HT-29 (cell line): ENCODE measurements at regions not wholly inside any gene's neighbourhood (a gene's known extent, or its start where the extent isn't known, plus 50 kb on each side); places are given as distances from the start of the nearest gene placed in this dataset.
"Not testable (repeated sequence)": the region's sequence is repeated elsewhere in the genome, so short reads cannot be mapped to it uniquely, and the experiment has no call there.

Source experiments
- DNase-seq: peaks from one replicate; pipeline ENCODE4 v3.0.0-alpha.2; 2015; ENCODE audit warnings: low spot score

GRCh38 chr6:150456466-150456865 lies 87.7 kb downstream of the IYD start:
- DNase-seq, result no peak

DNA sequence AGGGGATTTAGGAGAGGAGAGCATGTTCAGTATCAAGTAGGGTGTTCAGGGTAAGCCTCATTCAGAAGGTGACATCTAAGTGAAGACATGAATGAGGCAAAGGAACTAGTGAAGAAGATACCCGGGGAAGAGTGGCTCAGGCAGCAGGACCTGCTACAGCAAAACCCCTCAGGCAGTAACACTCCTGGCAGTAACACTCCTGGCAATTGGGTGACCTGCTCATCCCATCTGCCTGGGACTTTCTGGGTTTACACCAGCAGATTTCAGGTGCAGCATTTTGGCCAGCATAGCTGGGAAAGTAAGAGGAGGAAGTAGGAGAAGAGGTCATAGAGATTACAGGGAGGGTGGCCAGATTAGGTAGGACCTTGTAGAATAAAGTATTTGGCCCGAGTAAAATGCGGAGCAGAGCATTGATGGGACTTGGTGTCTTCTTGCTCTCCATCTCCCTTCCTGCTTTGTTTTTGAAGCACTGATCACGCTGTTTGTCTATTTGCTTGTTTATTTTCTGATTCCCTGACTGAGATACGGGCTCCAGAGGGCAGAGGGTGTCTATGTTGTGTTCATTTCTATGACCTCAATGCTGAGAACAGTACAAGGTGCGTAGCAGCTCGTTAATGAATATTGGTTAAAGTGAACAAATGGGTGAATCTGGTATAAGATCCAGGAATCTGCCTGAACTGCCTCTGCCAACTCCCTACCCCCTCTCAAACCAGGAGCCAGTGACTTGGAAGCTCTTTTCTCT lies 88.3 kb downstream of the IYD start:
- no peak for DNase-seq

DNA sequence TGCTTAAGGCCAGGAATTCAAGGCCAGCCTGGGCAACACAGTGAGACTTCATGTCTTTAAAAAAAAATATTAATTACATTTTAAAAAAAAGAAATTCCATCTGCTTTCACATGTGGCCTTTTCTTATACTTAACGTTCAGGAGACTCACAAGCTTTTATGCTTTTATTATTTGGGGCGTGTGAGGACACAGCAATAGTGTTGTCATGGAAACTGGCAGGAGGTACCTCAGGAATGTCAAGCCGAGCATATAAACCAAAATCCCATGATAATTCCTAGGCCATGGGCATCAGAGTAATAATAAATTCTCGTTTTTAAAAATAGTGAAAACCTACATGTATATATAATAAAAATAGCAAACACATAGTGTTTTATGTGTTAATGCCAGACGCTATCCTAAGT lies 89.8 kb downstream of the IYD start:
- DNase-seq, result no peak

DNA sequence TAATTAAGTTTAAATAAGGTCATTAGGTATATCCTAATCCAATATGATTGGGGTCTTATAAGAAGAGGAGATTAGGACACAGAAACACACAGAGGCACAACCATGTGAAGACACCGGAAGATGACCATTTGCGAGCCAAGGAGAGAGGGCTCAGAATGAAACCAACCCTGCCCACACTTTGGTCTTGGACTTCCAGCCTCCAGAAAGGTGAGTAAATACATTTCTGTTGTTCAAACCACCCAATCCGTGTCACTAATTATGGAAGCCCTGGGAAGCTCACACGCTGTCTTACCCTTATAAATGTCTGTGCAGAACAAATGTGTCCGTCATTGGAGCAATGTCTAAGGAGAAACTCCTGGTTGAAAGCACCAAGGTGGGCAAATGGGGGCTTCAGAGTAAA lies 95.0 kb downstream of the IYD start:
- no peak for DNase-seq

- peak; percentile 10 for DNase-seq
Measured at GRCh38 chr6:150464966-150465365, 96.2 kb downstream of the IYD start.

DNA sequence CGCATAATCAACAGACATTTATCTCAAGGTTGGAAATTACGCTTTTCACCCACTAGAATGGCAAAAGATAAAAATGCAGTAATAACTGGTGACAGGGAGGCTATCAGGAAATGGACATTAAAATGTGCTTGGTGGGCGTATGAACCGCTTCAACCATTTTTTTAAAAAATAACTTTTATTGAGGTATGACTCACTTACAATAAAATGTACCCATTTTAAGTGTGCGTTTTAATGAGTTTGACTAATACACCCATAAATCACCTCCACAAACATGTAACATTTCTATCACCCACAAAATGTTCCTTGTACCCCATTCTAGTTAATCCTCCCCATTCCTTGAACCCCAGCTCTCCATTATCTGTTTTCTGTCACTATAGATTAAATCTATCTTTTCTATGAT lies 96.8 kb downstream of the IYD start:
- peak; percentile 27 for DNase-seq

GRCh38 chr6:150466196-150466595 lies 97.4 kb downstream of the IYD start:
- DNase-seq, result peak; percentile 15

DNA sequence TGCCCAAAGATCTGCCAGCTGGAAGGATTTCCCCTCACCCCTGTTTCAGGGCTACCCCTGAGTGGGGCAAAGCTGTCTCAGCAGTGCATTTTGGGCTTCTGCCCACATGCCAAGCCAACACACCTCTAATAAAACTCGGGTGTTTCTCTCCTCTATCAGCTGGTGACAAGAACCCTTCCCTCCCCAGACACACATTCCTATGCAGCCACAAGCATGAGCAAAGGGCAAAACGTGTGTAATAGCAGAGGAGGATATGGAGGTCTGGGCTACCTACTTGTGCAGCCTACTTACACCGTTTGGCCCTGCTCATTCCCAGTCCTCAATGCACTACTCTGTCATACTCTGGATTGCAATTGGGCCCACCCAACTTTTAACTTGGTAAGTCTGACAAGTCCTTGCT lies 101.3 kb downstream of the IYD start:
- DNase-seq, result peak; percentile 18

GRCh38 chr6:150470960-150471665 lies 102.3 kb downstream of the IYD start:
- no peak for DNase-seq

DNA sequence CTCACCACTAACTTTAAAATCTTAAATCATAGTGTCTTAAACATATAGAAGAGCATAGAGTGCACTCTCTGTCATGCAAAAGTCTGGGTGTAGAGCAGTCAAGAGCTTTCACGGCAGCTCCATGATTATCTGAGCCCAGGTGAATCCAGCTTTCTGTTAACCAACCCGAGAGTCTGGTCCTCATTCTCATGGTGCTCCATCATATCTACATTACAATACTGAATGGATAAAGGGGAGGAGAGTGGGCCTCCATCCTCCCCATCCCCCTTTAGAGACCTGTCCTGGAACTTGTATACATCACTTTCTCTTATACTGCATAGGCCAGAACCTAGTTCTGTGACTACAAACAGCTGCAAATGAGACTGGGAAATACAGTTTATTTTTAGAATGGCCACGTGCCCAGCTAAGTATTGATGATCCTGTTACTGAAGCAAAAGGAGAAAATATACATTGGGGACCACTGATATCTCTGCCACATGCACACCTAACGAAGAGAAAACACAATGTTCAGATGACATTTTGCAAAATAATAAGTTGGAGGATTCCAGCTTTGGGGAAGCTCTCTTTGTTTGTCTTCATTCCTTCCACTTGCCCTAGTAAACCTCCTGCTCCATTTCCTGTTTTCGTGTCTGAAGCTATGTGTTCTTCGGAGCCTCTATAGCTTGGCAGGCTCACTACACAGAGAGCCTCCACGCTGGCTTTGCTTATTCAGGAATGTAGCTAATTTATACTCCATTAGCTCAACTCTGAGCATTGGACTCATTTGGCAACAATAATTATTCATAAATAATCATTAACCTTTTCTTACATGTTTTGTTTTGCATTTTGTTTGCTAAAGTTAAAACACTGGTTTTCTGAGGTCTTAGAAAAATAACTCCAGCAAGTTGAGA lies 110.1 kb downstream of the IYD start:
- no peak for DNase-seq

- no peak for DNase-seq
Measured at GRCh38 chr6:150482883-150483409, 114.1 kb downstream of the IYD start.

DNA sequence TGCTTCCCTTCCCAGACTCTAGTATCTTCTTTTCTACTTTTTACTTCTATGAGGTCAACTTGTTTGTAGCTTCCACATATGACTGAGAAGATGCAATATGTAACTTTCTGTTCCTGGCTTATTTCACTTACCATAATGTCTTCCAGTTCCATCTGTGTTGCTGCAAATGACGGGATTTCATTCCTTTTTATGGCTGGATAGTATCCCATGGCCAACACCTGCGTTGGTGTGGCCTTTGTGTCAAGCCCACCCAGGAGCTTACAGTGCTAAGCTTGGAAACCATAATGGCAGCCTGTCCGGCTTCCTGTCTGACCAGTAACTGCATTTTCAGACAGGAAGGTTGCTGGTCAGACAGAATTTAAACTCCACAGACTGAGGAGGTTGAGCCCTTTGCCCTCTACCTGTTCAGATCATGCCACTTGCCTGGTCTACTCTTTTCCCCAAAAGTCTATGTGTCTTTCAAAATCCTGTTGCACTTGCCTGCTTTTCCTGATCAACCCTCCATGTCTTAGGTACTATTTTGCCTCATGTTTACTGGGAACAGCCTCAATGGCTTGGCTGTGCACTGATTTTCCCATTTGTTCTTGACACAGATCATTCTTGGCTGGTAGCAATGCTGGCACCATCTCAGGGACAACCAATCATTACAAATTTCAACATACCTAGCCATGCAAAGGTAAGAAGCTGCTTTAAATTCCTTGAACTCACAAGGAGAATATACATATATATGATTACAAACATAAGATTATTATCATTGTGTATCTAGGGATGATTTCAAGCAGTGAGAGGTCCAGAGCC lies 114.3 kb upstream of the PLEKHG1 start:
- no peak for DNase-seq

DNA sequence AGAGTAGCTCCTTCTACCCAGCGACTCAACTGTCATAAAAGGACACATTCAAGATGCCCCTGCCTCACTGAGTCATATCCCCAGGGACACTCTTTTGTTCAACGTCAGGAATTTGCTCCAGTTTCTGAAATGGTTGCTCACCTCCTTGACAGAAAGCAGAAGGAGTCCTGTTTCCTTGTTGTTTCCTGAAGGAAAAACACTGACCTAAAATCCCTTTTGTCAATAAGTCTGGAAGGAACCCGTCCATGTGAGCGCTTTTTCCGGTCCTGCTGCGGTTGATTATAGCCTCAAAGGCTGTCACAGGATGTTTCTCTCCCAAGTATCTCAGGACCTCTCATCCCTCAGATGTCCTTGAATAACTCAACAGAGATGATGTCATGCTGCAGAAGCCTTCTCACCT lies 113.6 kb upstream of the PLEKHG1 start:
- no peak for DNase-seq

- peak; percentile 77 for DNase-seq
Measured at GRCh38 chr6:150490586-150490985, 109.1 kb upstream of the PLEKHG1 start.

GRCh38 chr6:150491131-150491810 lies 108.4 kb upstream of the PLEKHG1 start:
- peak; percentile 80 for DNase-seq

GRCh38 chr6:150491811-150492172 lies 107.9 kb upstream of the PLEKHG1 start:
- no peak for DNase-seq

DNA sequence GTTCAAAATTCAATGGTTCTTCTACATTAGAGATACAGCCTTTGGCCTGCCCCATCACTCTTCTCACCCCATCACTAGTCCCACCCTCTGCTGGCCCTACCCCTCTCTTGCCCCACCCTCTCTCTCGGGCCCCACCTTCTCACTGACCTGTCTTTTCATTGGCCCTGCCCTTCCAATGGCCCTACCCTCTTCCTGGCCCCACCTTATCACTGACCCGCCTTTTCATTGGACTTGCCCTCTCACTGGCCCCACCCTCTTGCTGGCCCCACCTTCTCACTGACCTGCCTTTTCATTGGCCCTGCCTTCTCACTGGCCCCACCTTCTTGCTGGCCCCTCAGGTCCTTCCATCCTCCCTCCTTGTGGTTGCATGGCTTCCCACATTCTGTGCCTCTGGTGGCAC lies 107.2 kb upstream of the PLEKHG1 start:
- peak; percentile 89 for DNase-seq

GRCh38 chr6:150492941-150493340 lies 106.7 kb upstream of the PLEKHG1 start:
- peak; percentile 83 for DNase-seq

DNA sequence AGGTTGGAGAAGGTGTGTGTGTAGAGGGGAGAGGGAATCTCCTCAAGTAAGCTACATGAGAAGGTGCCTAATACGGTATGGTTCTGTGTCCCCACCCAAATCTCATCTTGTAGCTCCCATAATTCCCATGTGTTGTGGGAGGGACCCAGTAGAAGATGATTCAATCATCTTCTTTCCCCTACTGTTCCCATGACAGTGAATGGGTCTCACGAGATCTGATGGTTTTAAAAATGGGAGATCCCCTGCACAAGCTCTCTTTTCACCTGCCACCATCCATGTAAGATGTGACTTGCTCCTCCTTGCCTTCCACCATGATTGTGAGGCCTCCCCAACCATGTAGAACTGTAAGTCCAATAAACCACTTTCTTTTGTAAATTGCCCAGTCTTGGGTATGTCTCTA lies 106.1 kb upstream of the PLEKHG1 start:
- not testable (repeated sequence) for DNase-seq

- DNase-seq, result no peak
Measured at GRCh38 chr6:150494241-150494640, 105.4 kb upstream of the PLEKHG1 start.

GRCh38 chr6:150495126-150495525 lies 104.6 kb upstream of the PLEKHG1 start:
- DNase-seq, result no peak
